PC-9 (cell line): ENCODE measurements at regions not wholly inside any gene's neighbourhood (a gene's known extent, or its start where the extent isn't known, plus 50 kb on each side); places are given as distances from the start of the nearest gene placed in this dataset.

Source experiments
- BruUV-seq: library from RNA; stranded (reverse); fragments of 400-500 nt; replicated peaks from 2 replicates; lab custom pipeline; 2021; lab: Mats Ljungman, UMichigan
- CTCF ChIA-PET: fragments of 300-600 bp; sonication (Branson Sonifier 250); formaldehyde crosslinking; loops from one replicate; lab custom pipeline; 2022; ENCODE audit warnings: antibody characterized with exemption; lab: Charles Lee
- POLR2A ChIA-PET: fragments of 300-600 bp; sonication (Branson Sonifier 250); formaldehyde crosslinking; loops from one replicate; lab custom pipeline; 2022; ENCODE audit warnings: antibody characterized with exemption; ENCODE audit not compliant: unreplicated experiment; lab: Charles Lee
- DNase-seq, 2 experiments: peaks; one replicate each; pipeline versions ENCODE4 v3.0.0 to v3.0.0-alpha.2; 2015 to 2022; ENCODE audit warnings: mixed read lengths in 1 of 2
- H2AFZ ChIP-seq: fragments of 200-600 bp; sonication (generic); 2 replicates; pipeline ENCODE4 v1.8.1; 2017; ENCODE audit warnings: antibody characterized with exemption
- H3F3A ChIP-seq: fragments of 200-600 bp; sonication (generic); 2 replicates; pipeline ENCODE4 v1.8.1; 2017; ENCODE audit warnings: antibody characterized with exemption, mild to moderate bottlenecking, low read depth; ENCODE audit not compliant: insufficient read depth
- H3K27ac ChIP-seq: fragments of 200-600 bp; sonication (generic); 2 replicates; pipeline ENCODE4 v1.6.1; 2016; ENCODE audit warnings: mixed run types
- H3K27me3 ChIP-seq: fragments of 200-600 bp; sonication (generic); 2 replicates; pipeline ENCODE4 v1.6.1; 2016; ENCODE audit warnings: low read depth, mixed run types; ENCODE audit not compliant: insufficient read depth
- H3K36me3 ChIP-seq: fragments of 200-600 bp; sonication (generic); 2 replicates; pipeline ENCODE4 v1.6.1; 2016; ENCODE audit warnings: low read depth, mixed run types
- H3K4me1 ChIP-seq: fragments of 200-600 bp; sonication (generic); replicated peaks from 2 replicates; pipeline ENCODE4 v1.6.1; 2016; ENCODE audit warnings: mixed run types; ENCODE audit not compliant: insufficient read depth
- H3K4me2 ChIP-seq: fragments of 200-600 bp; sonication (generic); 2 replicates; pipeline ENCODE4 v1.6.1; 2017; ENCODE audit warnings: mixed run types
- H3K4me3 ChIP-seq: fragments of 200-600 bp; sonication (generic); 2 replicates; pipeline ENCODE4 v1.6.1; 2016; ENCODE audit warnings: mixed run types
- H3K79me2 ChIP-seq: fragments of 200-600 bp; sonication (generic); 2 replicates; pipeline ENCODE4 v1.6.1; 2017; ENCODE audit warnings: low read depth, mixed run types
- H3K9me2 ChIP-seq: fragments of 200-600 bp; sonication (generic); 2 replicates; pipeline ENCODE4 v1.8.1; 2017; ENCODE audit warnings: mild to moderate bottlenecking; ENCODE audit not compliant: insufficient read depth
- H3K9me3 ChIP-seq: fragments of 200-600 bp; sonication (generic); 2 replicates; pipeline ENCODE4 v1.8.1; 2016; ENCODE audit warnings: low read depth; ENCODE audit not compliant: insufficient read depth
- H4K20me1 ChIP-seq: fragments of 200-600 bp; sonication (generic); 2 replicates; pipeline ENCODE4 v1.8.1; 2017; ENCODE audit not compliant: insufficient read depth
- CTCF ChIP-seq: fragments of 200-600 bp; sonication (generic); conservative IDR thresholded peaks from 2 replicates; pipeline ENCODE4 v1.6.1; 2017; ENCODE audit warnings: mixed run types, antibody characterized with exemption, mild to moderate bottlenecking, moderate library complexity
- EZH2 ChIP-seq: fragments of 200-600 bp; sonication (generic); IDR thresholded peaks from 2 replicates; pipeline ENCODE4 v1.8.0; 2017; ENCODE audit warnings: antibody characterized with exemption, low read depth
- intact Hi-C: fragments of 100-400 bp; cut with micrococcal nuclease; formaldehyde crosslinking; loops from one replicate; pipeline ENCODE4 v1.10.0; 2022; ENCODE audit not compliant: unreplicated experiment

- H3F3A ChIP-seq: no peaks in the 10 kb centered on the region
- H3K27ac ChIP-seq: no peak overlapping the region
- no peaks in the 10 kb centered on the region for H3K27me3 ChIP-seq
- H4K20me1 ChIP-seq: no peaks in the 10 kb centered on the region
- POLR2A ChIA-PET: no interaction called here
- no peaks in the 10 kb centered on the region for H3K4me1 ChIP-seq
- BruUV-seq: no TSS peak
- no peaks in the 10 kb centered on the region for H3K79me2 ChIP-seq
- no peak overlapping the region for H3K4me3 ChIP-seq
- CTCF ChIA-PET: no interaction called here
- no peaks in the 10 kb centered on the region for H3K36me3 ChIP-seq
- DNase-seq: no peak
- no peak overlapping the region for H3K4me2 ChIP-seq
- no peak overlapping the region for H2AFZ ChIP-seq
- intact Hi-C loops: no loop called here
- TF ChIP-seq CTCF (no peak), EZH2 (no peak)
- H3K9me2 ChIP-seq: no peaks in the 10 kb centered on the region
- H3K9me3 ChIP-seq: no peaks in the 10 kb centered on the region
Observed at GRCh38 chr15:38154837-38155236, 97.8 kb upstream of the SPRED1 start.

- Histone ChIP-seq H3K4me3 (no peak overlapping the region), H3K4me2 (no peak overlapping the region), H3F3A (no peaks in the 10 kb centered on the region), H3K79me2 (no peaks in the 10 kb centered on the region), H3K27me3 (no peaks in the 10 kb centered on the region), H3K9me3 (no peaks in the 10 kb centered on the region), H3K36me3 (no peaks in the 10 kb centered on the region), H3K27ac (no peak overlapping the region), H3K4me1 (no peaks in the 10 kb centered on the region), H3K9me2 (no peaks in the 10 kb centered on the region), H4K20me1 (no peaks in the 10 kb centered on the region), H2AFZ (no peak overlapping the region)
- no TSS peak for BruUV-seq
- TF ChIP-seq CTCF: no peak
- no peak for TF ChIP-seq EZH2
- intact Hi-C loops: no loop called here
- ChIA-PET POLR2A (no interaction called here), CTCF (no interaction called here)
- DNase-seq: no peak
Observed at GRCh38 chr15:38163658-38164057, 89.0 kb upstream of the SPRED1 start.

- Histone ChIP-seq H3K79me2 (no peaks in the 10 kb centered on the region), H3K9me3 (no peaks in the 10 kb centered on the region), H2AFZ (no peak overlapping the region), H3K27me3 (no peaks in the 10 kb centered on the region), H3K4me2 (no peak overlapping the region), H3K27ac (no peak overlapping the region), H4K20me1 (no peaks in the 10 kb centered on the region), H3K4me1 (no peaks in the 10 kb centered on the region), H3K4me3 (no peak overlapping the region), H3K9me2 (no peaks in the 10 kb centered on the region), H3F3A (no peaks in the 10 kb centered on the region), H3K36me3 (no peaks in the 10 kb centered on the region)
- ChIA-PET POLR2A (no interaction called here), CTCF (no interaction called here)
- no TSS peak for BruUV-seq
- intact Hi-C loops: no loop called here
- no peak for DNase-seq
- no peak for TF ChIP-seq CTCF
- TF ChIP-seq EZH2: no peak
Observed at GRCh38 chr15:38164061-38164460, 88.6 kb upstream of the SPRED1 start.
